ENCODE measurements at regions not wholly inside any gene's neighbourhood (a gene's known extent, or its start where the extent isn't known, plus 50 kb on each side); places are given as distances from the start of the nearest gene placed in this dataset.
"Not testable (repeated sequence)": the region's sequence is repeated elsewhere in the genome, so short reads cannot be mapped to it uniquely, and the experiment has no call there.

DNA sequence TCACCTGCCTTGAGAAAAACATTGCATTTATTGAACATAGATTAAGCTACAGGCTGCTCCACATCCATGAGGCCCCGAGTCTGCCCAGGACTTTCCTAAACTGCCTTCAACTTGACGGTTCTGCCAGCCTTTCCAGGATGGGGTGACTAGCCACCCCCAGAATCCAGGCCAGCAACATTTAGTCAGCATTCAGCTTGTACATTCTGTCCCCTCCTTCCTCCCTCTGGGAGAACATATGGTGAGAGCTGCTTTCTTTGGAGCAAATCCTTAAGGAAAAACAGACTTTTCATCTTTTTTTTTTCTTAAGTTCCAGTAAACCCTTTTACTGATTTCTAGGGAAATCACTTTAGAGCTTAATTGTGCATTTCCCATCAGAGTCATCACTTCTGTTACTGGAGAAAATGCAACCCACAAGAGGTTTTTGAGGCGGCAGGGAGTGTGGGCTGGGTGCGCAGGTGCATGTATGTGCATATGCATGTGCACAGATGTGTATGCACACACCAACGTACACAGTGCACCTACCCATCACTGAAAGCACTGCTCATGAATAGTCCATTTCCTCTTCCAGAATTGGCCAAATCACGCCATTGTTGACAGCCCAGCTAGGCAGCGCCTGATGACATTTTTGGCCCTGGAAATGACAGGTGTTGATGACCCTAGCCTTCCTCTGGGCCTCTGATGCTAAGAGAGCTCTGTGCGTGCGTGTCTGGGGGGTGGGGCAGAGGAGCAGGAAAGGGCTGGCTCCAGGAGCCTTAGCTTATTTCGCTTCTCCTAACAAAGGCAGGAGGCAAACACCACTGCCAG is 145.6 kb downstream of the HSD17B3 start:
- DNase-seq: no peak

- no peak for DNase-seq
These were observed 147.9 kb downstream of the HSD17B3 start for GRCh38 chr9:96154081-96154480.

DNA sequence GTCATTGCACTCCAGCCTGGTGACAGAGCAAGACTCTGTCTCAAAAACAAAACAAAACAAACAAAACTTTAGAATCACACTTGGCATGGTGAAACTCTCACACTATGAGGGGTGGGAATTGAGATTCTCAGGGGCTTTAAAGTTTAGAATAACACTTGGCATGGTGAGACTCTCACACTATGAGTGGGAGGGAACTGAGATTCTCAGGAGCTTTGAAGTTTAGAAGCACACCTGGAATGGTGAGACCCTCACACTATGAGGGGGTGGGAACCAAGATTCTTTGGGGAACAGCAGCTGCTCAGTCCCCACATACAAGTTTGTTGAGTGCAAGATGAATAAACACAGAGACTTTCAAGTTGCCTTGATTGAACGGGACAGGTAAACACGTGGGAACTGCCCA is 149.4 kb downstream of the HSD17B3 start:
- DNase-seq: no peak

GRCh38 chr9:96150324-96151227 is 151.4 kb downstream of the HSD17B3 start:
- DNase-seq: peak; percentile 37

GRCh38 chr9:96149533-96150280 is 152.3 kb downstream of the HSD17B3 start:
- peak; percentile 7 for DNase-seq

DNA sequence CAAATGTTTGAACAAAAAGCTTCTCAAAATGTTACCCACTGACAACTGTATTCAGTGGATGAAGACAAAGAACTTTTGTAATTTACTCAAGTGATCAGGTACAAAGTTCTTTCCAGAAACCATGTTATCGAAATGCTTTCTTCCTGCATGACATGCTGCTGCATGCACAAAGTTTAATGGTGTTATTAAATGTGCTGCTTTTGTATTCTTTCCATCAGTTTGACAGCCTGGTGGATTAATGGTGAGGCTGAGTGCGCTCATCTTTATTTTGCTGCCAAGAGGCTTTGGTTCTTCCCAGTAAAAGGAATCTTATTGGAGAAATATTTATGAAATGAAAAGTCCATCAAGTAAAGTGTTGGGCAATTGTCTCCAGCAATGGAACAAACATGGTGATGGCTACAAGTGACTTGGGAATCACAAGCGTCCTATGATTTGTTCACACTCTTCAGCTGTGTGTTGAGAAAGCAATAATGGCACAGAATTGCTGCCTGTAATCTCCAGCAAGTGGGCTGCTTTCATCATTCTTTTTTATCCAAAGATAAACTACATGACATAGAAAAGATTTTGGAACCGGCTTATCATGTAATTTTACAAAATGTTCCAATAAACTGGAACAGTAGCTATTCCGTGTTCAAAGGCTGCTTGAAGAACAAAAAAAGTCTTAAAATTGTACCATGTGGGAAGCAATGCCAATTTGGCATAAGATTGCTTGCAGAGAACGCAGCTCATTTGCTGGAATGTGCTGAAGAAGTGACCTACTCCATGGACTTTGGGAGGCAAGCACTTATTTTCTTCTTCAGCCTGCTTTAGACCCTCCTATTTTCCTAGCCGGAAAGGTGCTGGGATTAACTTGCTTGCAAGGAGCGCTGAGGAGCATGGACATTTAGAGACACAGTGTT is 153.1 kb downstream of the HSD17B3 start:
- no peak for DNase-seq

DNA sequence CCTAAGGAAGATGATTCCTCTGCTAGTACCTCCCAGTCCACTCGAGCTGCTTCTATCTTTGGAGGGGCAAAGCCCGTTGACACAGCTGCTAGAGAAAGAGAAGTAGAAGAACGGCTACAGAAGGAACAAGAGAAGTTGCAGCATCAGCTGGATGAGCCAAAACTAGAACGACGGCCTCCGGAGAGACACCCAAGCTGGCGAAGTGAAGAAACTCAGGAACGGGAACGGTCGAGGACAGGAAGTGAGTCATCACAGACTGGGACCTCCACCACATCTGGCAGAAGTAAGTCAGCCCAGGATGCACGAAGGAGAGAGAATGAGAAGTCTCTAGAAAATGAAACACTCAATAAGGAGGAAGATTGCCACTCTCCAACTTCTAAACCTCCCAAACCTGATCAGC is 154.9 kb downstream of the HSD17B3 start:
- not testable (repeated sequence) for DNase-seq

- no peak for DNase-seq
These were observed 160.3 kb downstream of the HSD17B3 start for GRCh38 chr9:96141666-96142065.

- no peak for DNase-seq
These were observed 160.9 kb downstream of the HSD17B3 start for GRCh38 chr9:96141128-96141474.

DNA sequence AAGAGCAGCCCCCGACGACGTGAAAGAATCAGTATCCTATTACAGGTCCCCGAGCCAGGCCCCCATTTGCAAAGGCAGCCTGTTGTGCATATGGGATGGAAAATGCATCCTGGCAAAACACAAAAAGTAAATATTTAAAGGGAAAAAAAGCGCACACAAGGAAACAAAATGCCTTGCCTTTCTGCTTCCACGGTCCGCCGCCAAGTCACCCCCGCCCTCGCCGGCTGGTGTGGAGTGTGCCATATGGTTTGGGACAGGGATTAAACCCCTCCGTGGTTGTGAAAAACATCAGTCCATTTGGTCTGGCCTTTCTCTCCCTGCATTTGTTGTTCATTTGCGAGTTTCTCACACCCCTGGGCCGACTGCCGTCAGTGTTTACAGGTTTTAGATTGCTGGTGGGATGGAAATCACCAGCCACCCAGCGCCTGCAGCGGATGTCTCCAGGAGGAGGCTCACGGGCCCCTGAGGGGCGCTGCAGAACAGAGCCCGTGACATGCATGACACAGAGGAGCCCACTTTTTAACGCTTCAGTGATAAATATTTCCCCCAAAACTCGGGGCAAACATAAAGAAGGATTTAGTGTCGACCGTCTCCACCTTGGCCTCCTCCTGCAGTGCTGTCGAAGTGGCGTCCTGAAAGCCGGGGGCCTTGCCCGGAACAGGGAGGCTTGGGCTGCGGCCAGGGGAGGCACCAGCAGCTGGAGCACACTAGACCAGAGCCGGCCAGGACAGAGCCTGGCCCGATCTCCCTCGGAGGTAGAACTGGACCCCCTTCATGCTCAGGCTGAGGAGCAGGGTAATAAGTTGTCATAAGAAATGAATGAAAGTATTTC is 161.5 kb downstream of the HSD17B3 start:
- no peak for DNase-seq

DNA sequence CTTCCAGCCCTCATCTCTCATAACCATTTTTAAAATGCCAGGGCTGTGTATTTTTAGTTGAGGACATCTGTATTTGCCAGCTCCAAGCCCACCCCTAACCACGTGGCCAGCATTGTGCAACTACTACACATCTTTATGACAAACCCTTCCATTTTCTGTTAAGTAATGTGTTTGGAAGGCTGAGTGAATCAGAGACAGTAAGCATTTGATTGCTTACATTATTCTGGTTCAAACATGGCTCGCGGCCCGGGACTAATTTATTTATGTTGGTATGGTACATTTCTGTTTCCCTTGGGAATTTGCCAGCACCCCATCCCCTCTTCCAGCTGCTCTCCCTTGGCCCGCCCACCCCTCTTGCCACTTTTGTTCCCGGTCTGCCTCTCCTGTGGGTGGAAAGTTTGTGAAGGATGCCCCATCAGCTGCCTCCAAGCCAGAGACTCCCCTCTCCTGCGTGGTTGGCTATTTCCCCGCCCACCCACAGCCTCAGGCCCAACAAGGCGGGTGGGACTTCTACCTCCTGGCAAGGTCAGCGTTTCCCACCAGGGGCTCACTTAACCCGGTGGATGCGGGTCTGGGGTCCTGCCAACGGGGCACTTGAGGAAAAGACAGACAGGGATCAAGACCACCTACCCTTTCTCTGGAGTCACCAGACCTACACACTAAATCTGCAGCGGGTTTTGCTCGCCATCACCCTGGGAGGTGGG is 162.2 kb downstream of the HSD17B3 start:
- no peak for DNase-seq

- DNase-seq: no peak
These were observed 163.4 kb downstream of the HSD17B3 start for GRCh38 chr9:96138616-96139015.

- DNase-seq: no peak
These were observed 164.1 kb downstream of the HSD17B3 start for GRCh38 chr9:96137671-96138429.

DNA sequence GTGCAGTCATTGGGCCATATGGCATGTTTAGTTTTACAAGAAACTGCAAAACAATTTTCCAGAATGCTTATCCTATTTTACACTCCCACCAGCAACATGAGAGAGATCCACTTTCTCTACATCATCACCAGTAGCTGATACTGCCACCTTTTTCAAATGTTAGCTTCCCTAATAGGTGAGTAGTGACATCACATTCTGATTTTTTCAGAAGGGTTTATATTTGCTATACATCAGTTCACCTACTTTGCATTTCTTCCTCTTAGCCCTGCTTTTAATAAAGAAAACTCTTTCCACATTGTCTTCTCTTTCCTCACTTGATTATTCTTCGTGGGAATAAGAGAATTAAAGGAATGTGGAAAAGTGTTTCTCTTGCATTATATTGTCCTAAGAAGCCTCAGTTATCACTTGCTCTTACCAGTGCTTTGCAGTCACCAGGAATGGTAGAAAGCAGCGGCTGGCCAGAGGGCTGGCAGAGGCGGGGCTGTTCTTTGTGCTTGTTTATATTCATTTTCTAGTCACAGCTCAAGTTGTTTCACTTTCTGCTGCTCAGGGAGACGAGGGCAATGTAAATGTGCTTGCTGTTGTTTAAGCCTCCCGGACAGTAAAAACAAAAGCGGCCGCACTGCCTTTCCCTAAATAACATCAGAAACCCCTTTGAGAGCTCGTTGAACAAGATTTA is 164.8 kb downstream of the HSD17B3 start:
- DNase-seq: no peak

DNA sequence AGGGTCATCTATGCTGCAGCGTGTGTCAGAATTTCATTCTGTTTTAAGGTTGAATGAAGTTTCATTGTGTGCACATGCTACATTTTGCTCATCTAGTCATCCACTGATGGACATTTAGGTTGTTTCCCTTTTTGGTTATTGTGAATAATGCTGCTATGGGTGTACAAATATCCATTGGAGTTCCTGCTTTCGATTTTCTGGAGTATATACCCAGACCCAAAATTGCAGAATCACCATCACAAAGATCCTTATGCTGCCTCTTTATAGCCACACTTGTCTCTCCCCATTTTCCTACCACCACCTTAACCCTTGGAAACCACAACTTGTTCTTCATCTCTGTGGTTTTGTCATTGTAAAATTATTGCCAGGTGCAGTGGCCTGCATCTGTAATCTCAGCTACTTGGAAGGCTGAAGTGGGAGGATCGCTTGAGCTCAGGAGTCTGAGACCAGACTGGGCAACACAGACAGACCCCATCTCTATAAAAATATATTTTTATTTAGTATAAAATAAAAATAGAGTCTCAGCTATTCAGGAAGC is 166.2 kb downstream of the HSD17B3 start:
- DNase-seq: no peak

GRCh38 chr9:96135076-96135752 is 166.8 kb downstream of the HSD17B3 start:
- DNase-seq: no peak

DNA sequence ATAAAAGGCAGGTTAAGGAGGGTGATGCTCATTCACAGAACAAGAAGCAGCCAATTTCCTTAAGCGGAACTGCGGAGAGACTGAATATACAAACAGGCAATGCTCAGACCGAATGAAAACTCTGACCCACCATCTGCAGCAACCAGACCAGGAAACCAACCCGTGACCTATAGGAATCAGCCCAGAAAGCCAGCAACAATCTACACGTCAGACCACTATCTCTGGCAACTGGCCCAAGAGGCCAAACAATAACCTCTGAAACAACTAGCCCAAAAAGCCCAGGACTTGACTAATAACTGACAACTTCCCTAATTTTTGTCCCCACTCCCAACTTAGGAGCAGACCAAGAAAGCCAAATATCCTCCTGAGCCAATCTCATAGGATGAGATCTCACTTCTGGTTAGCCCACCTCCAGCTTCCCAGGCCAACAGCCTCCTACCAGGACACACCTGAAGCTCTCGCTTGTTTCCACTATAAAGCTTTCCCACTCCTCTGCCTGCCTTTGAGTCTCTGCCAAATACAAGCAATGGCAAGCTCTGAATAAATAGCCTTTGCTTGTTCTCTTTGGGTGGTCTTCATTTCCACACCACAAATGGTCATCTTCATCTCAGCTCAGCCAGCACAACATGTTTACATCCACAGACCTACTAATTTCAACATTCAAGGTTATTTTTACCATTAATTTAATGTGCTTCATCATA is 168.5 kb downstream of the HSD17B3 start:
- DNase-seq: no peak

DNA sequence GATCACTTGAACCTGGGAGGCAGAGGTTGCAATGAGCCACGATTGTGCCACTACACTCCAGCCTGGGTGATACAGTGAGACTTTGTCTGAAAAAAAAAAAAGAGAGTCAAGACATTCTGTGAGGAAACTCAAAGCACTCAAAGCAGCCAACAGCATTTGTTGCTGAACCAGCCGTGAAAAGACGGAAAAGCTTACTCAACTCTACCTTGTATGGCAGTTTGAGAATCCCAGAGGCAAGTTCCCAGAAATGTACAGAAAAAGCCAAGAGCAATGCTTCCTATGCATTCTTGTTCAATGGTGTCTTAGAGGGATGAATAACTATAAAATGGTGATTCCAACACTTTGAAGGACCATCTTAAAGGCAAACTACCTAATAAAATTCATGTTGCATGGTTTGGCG is 170.2 kb downstream of the HSD17B3 start:
- DNase-seq: no peak

Data from CD4-positive, alpha-beta T cell treated with Interleukin-17A for 4 hours (primary cell).